WTC11 (cell line): ENCODE measurements at regions not wholly inside any gene's neighbourhood (a gene's known extent, or its start where the extent isn't known, plus 50 kb on each side); places are given as distances from the start of the nearest gene placed in this dataset.

Experiments used
- ATAC-seq: fragments of 200-7000 bp; cut with Tn5 transposase; 2 replicates; pipeline ENCODE4 v1.10.0; 2021; ENCODE audit warnings: mild to moderate bottlenecking, moderate library complexity
- CTCF ChIA-PET: fragments of 300-600 bp; sonication (Branson Sonifier 250); formaldehyde crosslinking; loops from one replicate; lab custom pipeline; 2021; ENCODE audit warnings: antibody characterized with exemption; lab: Charles Lee
- POLR2A ChIA-PET: fragments of 350-600 bp; sonication (Branson Sonifier 250); formaldehyde crosslinking; loops from one replicate; lab custom pipeline; 2021; ENCODE audit warnings: antibody characterized with exemption; lab: Charles Lee
- DNase-seq: peaks from one replicate; pipeline ENCODE4 v3.0.0; 2021; ENCODE audit warnings: low spot score
- H3K27ac Mint-ChIP-seq: 2 replicates; pipeline ENCODE4 v1.8.0; 2021; ENCODE audit warnings: mixed read lengths
- H3K27me3 Mint-ChIP-seq: 2 replicates; pipeline ENCODE4 v1.8.0; 2021; ENCODE audit warnings: low read depth, mild to moderate bottlenecking, moderate library complexity, mixed read lengths
- H3K36me3 Mint-ChIP-seq: 2 replicates; pipeline ENCODE4 v1.8.0; 2021; ENCODE audit warnings: mixed read lengths
- H3K4me1 Mint-ChIP-seq: 2 replicates; pipeline ENCODE4 v1.8.0; 2022; ENCODE audit warnings: mixed read lengths
- H3K4me3 Mint-ChIP-seq: 2 replicates; pipeline ENCODE4 v1.8.0; 2021; ENCODE audit warnings: mild to moderate bottlenecking, moderate library complexity, mixed read lengths
- H3K9me3 Mint-ChIP-seq: 2 replicates; pipeline ENCODE4 v1.8.0; 2021; ENCODE audit warnings: mixed read lengths
- ATF2 ChIP-seq: sonication (generic); formaldehyde crosslinking; IDR thresholded peaks from 2 replicates; pipeline ENCODE4 v1.8.1; 2022; ENCODE audit warnings: low read depth, missing genetic modification reagents, borderline replicate concordance
- CDX4 ChIP-seq: fragments of 250-450 bp; sonication (Bioruptor Pico); IDR thresholded peaks from 2 replicates; pipeline ENCODE4 v1.9.0; 2021; ENCODE audit warnings: moderate library complexity, mild to moderate bottlenecking, inconsistent platforms, borderline replicate concordance
- CTCF ChIP-seq: fragments of 200-600 bp; IDR thresholded peaks from 2 replicates; pipeline ENCODE4 v1.8.0; 2022; ENCODE audit warnings: antibody characterized with exemption
- E2F4 ChIP-seq: sonication (generic); formaldehyde crosslinking; IDR thresholded peaks from 2 replicates; pipeline ENCODE4 v1.8.1; 2022; ENCODE audit warnings: low read depth, mild to moderate bottlenecking, moderate library complexity, missing genetic modification reagents, borderline replicate concordance
- HMGXB4 ChIP-seq: sonication (generic); formaldehyde crosslinking; IDR thresholded peaks from 2 replicates; pipeline ENCODE4 v1.8.1; 2023; ENCODE audit warnings: mild to moderate bottlenecking, moderate library complexity, missing genetic modification reagents
- NR2C2 ChIP-seq: sonication (generic); formaldehyde crosslinking; IDR thresholded peaks from 2 replicates; pipeline ENCODE4 v1.8.0; 2022; ENCODE audit warnings: mild to moderate bottlenecking, missing genetic modification reagents
- STAT6 ChIP-seq: sonication (generic); formaldehyde crosslinking; conservative IDR thresholded peaks from 2 replicates; pipeline ENCODE4 v1.8.1; 2023; ENCODE audit warnings: mild to moderate bottlenecking, low read depth, missing genetic modification reagents, moderate library complexity
- USF1 ChIP-seq: sonication (generic); formaldehyde crosslinking; IDR thresholded peaks from 2 replicates; pipeline ENCODE4 v1.8.0; 2022; ENCODE audit warnings: mild to moderate bottlenecking, missing genetic modification reagents
- ZNF121 ChIP-seq: sonication (generic); formaldehyde crosslinking; IDR thresholded peaks from 2 replicates; pipeline ENCODE4 v1.8.0; 2023; ENCODE audit warnings: missing genetic modification reagents

GRCh38 chrX:124557976-124558375, 211.6 kb downstream of the SH2D1A start (continued):
- no peak for TF ChIP-seq STAT6 (CRISPR knock-in tag)
- no peak for TF ChIP-seq CDX4 (CRISPR knock-in tag)
- no peak for TF ChIP-seq ZNF121 (CRISPR knock-in tag)
- TF ChIP-seq, all 79 proteins: peak for 0

- POLR2A ChIA-PET, result no interaction called here
- no peak for ATAC-seq
- Mint-ChIP-seq H3K36me3 (no peaks in the 10 kb centered on the region), H3K9me3 (no peaks in the 10 kb centered on the region), H3K4me1 (no peaks in the 10 kb centered on the region), H3K4me3 (no peak overlapping the region), H3K27me3 (no peaks in the 10 kb centered on the region), H3K27ac (no peak overlapping the region)
- no peak for DNase-seq
- CTCF ChIA-PET, result no interaction called here
- TF ChIP-seq USF1 (CRISPR knock-in tag), result no peak
- no peak for TF ChIP-seq ATF2 (CRISPR knock-in tag)
- no peak for TF ChIP-seq CTCF
- no peak for TF ChIP-seq STAT6 (CRISPR knock-in tag)
These were observed 227.1 kb downstream of the SH2D1A start for GRCh38 chrX:124573468-124573867.

- ATAC-seq (no peak), DNase-seq (no peak)
- no peaks in the 10 kb centered on the region for H3K4me1 Mint-ChIP-seq
- H3K36me3 Mint-ChIP-seq, result no peaks in the 10 kb centered on the region
- ChIA-PET POLR2A (no interaction called here), CTCF (no interaction called here)
- H3K9me3 Mint-ChIP-seq, result no peaks in the 10 kb centered on the region
- no peak overlapping the region for H3K27ac Mint-ChIP-seq
- H3K27me3 Mint-ChIP-seq, result no peaks in the 10 kb centered on the region
- TF ChIP-seq E2F4 (CRISPR knock-in tag) (no peak), HMGXB4 (no peak), NR2C2 (CRISPR knock-in tag) (no peak)
- no peak overlapping the region for H3K4me3 Mint-ChIP-seq
These were observed 246.4 kb downstream of the SH2D1A start for GRCh38 chrX:124592744-124593143.
